Nephron (organoid): ENCODE measurements at regions not wholly inside any gene's neighbourhood (a gene's known extent, or its start where the extent isn't known, plus 50 kb on each side); places are given as distances from the start of the nearest gene placed in this dataset.

Experiments used
- H3K27ac Mint-ChIP-seq, 3 experiments: 2 replicates each; pipeline ENCODE4 v1.8.0; 2020; ENCODE audit warnings: mixed read lengths in 3 of 3, mild to moderate bottlenecking in 2 of 3, moderate library complexity in 1 of 3
- H3K27me3 Mint-ChIP-seq: 2 replicates; pipeline ENCODE4 v1.8.0; 2021; ENCODE audit warnings: low read depth, mild to moderate bottlenecking, moderate library complexity, mixed read lengths
- H3K36me3 Mint-ChIP-seq: 2 replicates; pipeline ENCODE4 v1.8.0; 2020; ENCODE audit warnings: low read depth, mixed read lengths
- H3K4me1 Mint-ChIP-seq: 2 replicates; pipeline ENCODE4 v1.8.0; 2020; ENCODE audit warnings: mixed read lengths
- H3K4me3 Mint-ChIP-seq, 3 experiments: 2 replicates each; pipeline ENCODE4 v1.8.0; 2020; ENCODE audit warnings: mild to moderate bottlenecking in 3 of 3, mixed read lengths in 3 of 3, moderate library complexity in 2 of 3
- H3K9me3 Mint-ChIP-seq: 2 replicates; pipeline ENCODE4 v1.8.0; 2020; ENCODE audit warnings: mixed read lengths
- TF ChIP-seq, protein P1 (sequence below), 3 experiments: fragments of 200-600 bp; sonication (generic); IDR thresholded peaks; one replicate each; pipeline ENCODE4 v1.5.0; 2021; ENCODE audit warnings: antibody characterized with exemption in 3 of 3; ENCODE audit not compliant: unreplicated experiment in 3 of 3

DNA sequence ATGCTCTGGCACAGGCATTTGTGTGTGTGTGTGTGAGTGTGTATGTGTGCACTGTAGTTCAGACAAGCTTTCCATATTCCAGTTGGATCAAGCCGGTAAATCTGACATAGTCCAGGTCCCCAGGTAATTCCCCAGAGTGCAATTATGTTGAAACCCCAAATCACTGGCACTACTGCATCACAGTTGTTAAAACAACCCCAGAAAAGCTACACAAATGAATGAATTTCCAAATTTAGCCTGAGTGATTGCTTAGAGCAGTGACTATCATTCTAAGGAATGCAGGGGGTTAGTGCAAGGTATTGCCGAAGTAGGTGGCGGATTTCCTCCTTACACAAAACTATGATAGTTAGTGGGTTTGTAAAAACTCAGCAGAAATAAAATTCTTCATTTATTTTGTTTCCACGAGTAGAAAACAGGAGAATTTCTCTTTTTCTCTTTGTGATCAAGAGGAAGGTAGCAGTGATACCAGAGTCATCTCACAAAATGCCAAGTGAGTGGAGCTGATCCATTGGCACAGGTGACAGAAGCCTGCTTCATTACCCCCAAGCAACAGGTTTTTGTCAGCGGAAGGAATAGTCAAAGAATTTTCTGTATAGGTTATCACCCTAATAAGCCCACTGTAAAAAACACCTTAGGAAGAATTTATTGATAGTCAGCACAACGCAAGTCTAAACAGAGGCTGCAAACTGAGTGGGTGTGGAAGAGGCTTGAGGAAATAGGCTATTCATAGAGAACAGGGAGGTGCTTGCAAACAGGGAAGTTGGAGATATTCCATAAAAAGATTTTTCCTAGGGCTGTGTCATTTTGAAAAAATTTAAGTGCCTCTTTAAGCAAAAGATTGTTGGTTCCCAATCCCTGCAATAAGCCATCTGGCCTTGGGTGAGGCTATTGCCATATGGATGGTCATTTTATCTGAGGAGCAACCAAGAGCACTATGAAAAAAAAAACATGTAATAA, 385.1 kb downstream of the CHSY3 start:
- Mint-ChIP-seq H3K9me3 (no peaks in the 10 kb centered on the region), H3K27ac (no peak overlapping the region), H3K4me1 (no peaks in the 10 kb centered on the region), H3K4me3 (no peak overlapping the region), H3K27me3 (no peaks in the 10 kb centered on the region), H3K36me3 (no peaks in the 10 kb centered on the region)
- TF ChIP-seq, protein P1, sequence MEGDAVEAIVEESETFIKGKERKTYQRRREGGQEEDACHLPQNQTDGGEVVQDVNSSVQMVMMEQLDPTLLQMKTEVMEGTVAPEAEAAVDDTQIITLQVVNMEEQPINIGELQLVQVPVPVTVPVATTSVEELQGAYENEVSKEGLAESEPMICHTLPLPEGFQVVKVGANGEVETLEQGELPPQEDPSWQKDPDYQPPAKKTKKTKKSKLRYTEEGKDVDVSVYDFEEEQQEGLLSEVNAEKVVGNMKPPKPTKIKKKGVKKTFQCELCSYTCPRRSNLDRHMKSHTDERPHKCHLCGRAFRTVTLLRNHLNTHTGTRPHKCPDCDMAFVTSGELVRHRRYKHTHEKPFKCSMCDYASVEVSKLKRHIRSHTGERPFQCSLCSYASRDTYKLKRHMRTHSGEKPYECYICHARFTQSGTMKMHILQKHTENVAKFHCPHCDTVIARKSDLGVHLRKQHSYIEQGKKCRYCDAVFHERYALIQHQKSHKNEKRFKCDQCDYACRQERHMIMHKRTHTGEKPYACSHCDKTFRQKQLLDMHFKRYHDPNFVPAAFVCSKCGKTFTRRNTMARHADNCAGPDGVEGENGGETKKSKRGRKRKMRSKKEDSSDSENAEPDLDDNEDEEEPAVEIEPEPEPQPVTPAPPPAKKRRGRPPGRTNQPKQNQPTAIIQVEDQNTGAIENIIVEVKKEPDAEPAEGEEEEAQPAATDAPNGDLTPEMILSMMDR (IDR thresholded peaks at IDR 0.05; ENCODE audit: unreplicated experiment in 3 of 3): no peak

DNA sequence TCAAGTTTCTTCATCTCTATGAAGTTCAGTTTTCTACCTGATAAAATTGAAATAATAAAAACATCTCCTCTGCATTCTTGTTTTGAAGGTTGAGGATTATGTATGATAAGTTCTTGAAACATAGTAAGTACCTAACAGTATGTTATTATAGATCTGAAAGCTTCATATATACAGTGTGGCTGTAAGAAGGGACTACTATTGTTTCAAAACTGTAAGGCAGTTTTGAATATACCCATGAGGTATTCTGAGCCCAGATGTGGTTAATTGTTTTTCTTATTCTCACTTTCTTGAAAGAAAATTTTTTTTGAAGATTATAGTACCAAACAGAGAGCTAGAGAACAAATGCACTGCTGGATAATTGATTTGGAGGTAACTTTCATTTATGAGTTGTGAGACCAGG, 383.2 kb downstream of the CHSY3 start:
- H3K9me3 Mint-ChIP-seq: no peaks in the 10 kb centered on the region
- no peak overlapping the region for H3K4me3 Mint-ChIP-seq
- H3K27me3 Mint-ChIP-seq: no peaks in the 10 kb centered on the region
- H3K27ac Mint-ChIP-seq: no peak overlapping the region
- H3K4me1 Mint-ChIP-seq: no peaks in the 10 kb centered on the region
- TF ChIP-seq, protein P1 (IDR thresholded peaks at IDR 0.05; ENCODE audit: unreplicated experiment in 3 of 3): no peak
- H3K36me3 Mint-ChIP-seq: no peaks in the 10 kb centered on the region

DNA sequence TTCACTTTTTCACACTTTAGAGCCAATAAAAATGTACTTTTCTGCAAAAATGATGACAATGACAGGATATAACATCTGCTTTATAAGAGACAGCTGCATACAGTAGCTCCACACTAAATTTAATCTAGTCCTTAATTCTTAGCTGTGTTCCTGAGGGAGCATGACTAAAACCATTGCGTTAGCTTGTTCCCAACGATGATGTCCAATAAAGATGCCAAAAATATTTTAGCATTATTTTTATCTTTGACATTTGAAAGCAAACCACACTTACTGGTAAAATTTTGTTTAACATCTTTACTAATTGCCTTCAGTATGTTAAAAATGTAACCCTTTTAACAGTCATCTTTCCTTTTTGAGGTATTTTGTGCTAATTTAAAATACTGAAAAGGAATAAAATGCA, 382.7 kb downstream of the CHSY3 start:
- H3K36me3 Mint-ChIP-seq: no peaks in the 10 kb centered on the region
- H3K27ac Mint-ChIP-seq: no peak overlapping the region
- H3K4me3 Mint-ChIP-seq: no peak overlapping the region
- H3K9me3 Mint-ChIP-seq: no peaks in the 10 kb centered on the region
- no peaks in the 10 kb centered on the region for H3K4me1 Mint-ChIP-seq
- no peaks in the 10 kb centered on the region for H3K27me3 Mint-ChIP-seq
- TF ChIP-seq, protein P1 (IDR thresholded peaks at IDR 0.05; ENCODE audit: unreplicated experiment in 3 of 3): no peak

DNA sequence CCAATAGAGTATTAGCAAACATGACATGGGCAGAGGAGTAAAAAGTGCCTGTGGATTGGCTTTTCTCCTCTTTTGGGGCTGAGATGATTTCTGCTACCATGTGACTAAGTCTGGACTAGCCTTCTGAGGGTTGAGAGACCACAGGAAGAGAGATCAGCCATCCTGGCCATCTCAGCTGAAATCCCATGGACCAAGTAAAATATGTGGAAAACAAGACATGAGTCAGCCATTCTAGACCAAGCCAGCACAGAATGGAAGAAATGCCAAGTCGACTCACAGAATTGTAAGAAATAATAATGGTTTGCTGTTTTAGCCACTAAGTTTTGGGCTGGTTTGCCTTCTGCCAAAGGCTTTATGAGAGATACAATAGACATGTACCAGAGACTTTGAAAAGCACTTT, 377.8 kb downstream of the CHSY3 start:
- no peaks in the 10 kb centered on the region for H3K27me3 Mint-ChIP-seq
- no peak overlapping the region for H3K4me3 Mint-ChIP-seq
- H3K36me3 Mint-ChIP-seq: no peaks in the 10 kb centered on the region
- H3K9me3 Mint-ChIP-seq: no peaks in the 10 kb centered on the region
- no peak overlapping the region for H3K27ac Mint-ChIP-seq
- TF ChIP-seq, protein P1 (IDR thresholded peaks at IDR 0.05; ENCODE audit: unreplicated experiment in 3 of 3): no peak
- H3K4me1 Mint-ChIP-seq: no peaks in the 10 kb centered on the region

DNA sequence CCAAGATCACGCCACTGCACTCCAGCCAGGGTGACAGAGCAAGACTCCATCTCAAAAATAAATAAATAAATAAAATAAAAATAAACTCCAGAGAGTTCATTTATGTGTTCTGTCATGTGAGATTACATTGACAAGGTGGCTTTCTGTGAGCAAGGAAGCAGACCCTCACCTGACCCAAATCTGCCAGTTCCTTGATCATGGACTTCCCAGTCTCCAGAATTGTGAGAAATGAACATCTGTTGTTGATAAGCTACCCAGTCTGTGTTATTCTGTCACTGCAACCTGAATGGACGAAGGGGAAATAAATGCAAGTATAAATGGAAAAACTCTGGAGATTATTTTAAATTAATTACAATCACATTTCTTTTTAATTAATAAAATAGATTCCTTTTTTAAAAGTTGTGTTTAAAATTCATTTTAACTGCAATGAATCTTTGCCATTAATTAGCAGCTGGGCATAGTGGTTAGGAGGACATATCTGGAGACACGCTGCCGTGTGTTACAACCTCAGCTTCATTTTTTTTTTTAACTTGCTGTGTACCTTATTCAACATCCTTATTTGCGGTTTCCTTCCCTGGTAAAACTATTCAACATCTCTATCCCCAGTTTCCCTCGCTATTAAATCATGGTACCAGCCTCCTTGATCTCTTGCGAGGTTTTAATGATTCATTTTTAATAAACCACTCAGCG, 376.4 kb downstream of the CHSY3 start:
- H3K9me3 Mint-ChIP-seq: no peaks in the 10 kb centered on the region
- no peaks in the 10 kb centered on the region for H3K36me3 Mint-ChIP-seq
- no peaks in the 10 kb centered on the region for H3K27me3 Mint-ChIP-seq

More for the DNA sequence above, 376.4 kb downstream of the CHSY3 start:
- H3K4me1 Mint-ChIP-seq: no peaks in the 10 kb centered on the region
- H3K4me3 Mint-ChIP-seq: no peak overlapping the region
- no peak overlapping the region for H3K27ac Mint-ChIP-seq
- TF ChIP-seq, protein P1 (IDR thresholded peaks at IDR 0.05; ENCODE audit: unreplicated experiment in 3 of 3): no peak
